Astrocyte (in vitro differentiated cells and primary cell): ENCODE measurements at regions not wholly inside any gene's neighbourhood (a gene's known extent, or its start where the extent isn't known, plus 50 kb on each side); places are given as distances from the start of the nearest gene placed in this dataset.

Experiments
- CTCF ChIP-seq: IDR thresholded peaks from 2 replicates; pipeline ENCODE4 v1.5.1; 2011; ENCODE audit warnings: low read depth, mild to moderate bottlenecking, inconsistent platforms, low read length, moderate library complexity; ENCODE audit not compliant: insufficient read depth
- EZH2 ChIP-seq: IDR thresholded peaks from 2 replicates; pipeline ENCODE4 v1.6.1; 2012; ENCODE audit warnings: mild to moderate bottlenecking, low read length, inconsistent platforms; ENCODE audit not compliant: insufficient read depth

- TF ChIP-seq CTCF (no peak), EZH2 (no peak)
Observed at GRCh38 chr17:63333869-63334268, 112.2 kb downstream of the CYB561 start.
